Mucosa of rectum (tissue), 2 donors: ENCODE measurements at regions not wholly inside any gene's neighbourhood (a gene's known extent, or its start where the extent isn't known, plus 50 kb on each side); places are given as distances from the start of the nearest gene placed in this dataset.

Experiments used
- H3K27ac ChIP-seq, 2 donors: one replicate each; pipeline ENCODE4 v1.7.0; 2013; ENCODE audit warnings: inconsistent platforms in 2 of 2, low read depth in 2 of 2, low read length in 2 of 2
- H3K27me3 ChIP-seq, 2 donors: one replicate each; pipeline ENCODE4 v1.7.0; 2013; ENCODE audit warnings: low read length in 2 of 2; ENCODE audit not compliant: control insufficient read depth in 2 of 2, insufficient read depth in 2 of 2
- H3K36me3 ChIP-seq, 2 donors: one replicate each; pipeline ENCODE4 v1.7.0; 2013; ENCODE audit warnings: low read length in 2 of 2; ENCODE audit not compliant: control insufficient read depth in 2 of 2, insufficient read depth in 2 of 2
- H3K4me1 ChIP-seq, 2 donors: one replicate each; pipeline ENCODE4 v1.7.0; 2013; ENCODE audit warnings: low read length in 2 of 2, mild to moderate bottlenecking in 1 of 2; ENCODE audit not compliant: control insufficient read depth in 2 of 2, insufficient read depth in 2 of 2
- H3K4me3 ChIP-seq, 2 donors: one replicate each; pipeline ENCODE4 v1.7.0; 2013; ENCODE audit warnings: low read length in 2 of 2
- H3K9ac ChIP-seq, 2 donors: one replicate each; pipeline ENCODE4 v1.7.0; 2013; ENCODE audit warnings: low read length in 2 of 2, low read depth in 1 of 2, mild to moderate bottlenecking in 1 of 2
- H3K9me3 ChIP-seq, 2 donors: one replicate each; pipeline ENCODE4 v1.7.0; 2013; ENCODE audit warnings: low read length in 2 of 2; ENCODE audit not compliant: control insufficient read depth in 2 of 2
- donor health status: healthy.
- donor health status: Normal muscosa, but diverticular disease.

DNA sequence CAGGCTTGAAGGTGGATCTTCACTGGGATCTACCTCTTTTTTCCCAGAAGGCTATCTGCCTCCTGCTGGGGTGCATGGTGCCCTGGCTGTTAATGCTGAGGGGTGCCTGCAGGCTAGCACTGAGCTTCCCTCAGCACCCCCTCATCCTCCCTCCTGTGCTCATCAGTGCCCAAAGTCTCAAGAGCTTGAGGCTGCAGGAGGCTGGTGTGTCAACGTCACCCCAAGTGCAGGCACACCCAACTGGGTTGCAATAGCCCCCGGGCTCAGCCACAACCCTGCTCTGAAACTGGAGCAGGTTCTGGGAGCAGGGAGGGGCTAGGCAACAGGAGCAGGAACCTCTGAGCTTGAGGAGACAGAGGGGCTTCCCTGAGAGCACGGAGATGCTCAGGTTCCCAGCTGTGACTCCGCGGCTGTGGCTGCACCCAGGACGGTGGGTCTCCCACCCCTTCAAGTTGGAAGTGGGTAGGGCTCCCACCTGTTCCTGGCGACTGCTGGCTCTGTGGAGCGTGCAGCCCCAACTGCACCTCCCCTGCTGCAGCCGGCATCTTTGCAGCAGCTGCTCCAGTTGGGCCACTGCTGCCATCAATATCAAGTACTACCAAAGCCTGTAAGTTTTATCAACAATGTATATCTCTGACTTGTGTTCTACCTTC, 1266.6 kb upstream of the C9orf72 start:
- no peaks in the 10 kb centered on the region for H3K9me3 ChIP-seq
- no peak overlapping the region for H3K9ac ChIP-seq
- no peaks in the 10 kb centered on the region for H3K36me3 ChIP-seq
- no peaks in the 10 kb centered on the region for H3K27me3 ChIP-seq
- no peaks in the 10 kb centered on the region for H3K4me1 ChIP-seq
- H3K4me3 ChIP-seq: no peak overlapping the region
- H3K27ac ChIP-seq: no peak overlapping the region

DNA sequence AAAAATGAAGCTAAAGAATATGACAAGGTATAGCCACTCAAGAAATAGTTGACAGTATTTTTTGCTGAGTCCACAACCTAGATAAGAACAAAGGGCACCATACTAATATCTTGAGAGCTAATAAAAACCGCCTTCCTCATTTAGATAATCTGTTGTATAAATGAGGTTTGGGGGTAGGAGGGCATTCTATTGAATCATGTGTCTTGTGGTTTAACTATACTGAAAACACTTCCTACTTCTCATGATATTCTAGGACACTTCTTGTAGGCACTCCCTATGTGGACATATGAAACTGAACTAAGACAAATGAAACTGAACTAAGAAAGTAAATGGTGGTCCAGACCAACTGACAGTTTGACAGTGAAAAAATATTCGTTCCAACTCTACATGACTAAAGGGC, 1268.5 kb upstream of the C9orf72 start:
- no peaks in the 10 kb centered on the region for H3K9me3 ChIP-seq
- no peak overlapping the region for H3K27ac ChIP-seq
- H3K36me3 ChIP-seq: no peaks in the 10 kb centered on the region
- H3K27me3 ChIP-seq: no peaks in the 10 kb centered on the region
- no peak overlapping the region for H3K9ac ChIP-seq
- H3K4me1 ChIP-seq: no peaks in the 10 kb centered on the region
- H3K4me3 ChIP-seq: no peak overlapping the region

DNA sequence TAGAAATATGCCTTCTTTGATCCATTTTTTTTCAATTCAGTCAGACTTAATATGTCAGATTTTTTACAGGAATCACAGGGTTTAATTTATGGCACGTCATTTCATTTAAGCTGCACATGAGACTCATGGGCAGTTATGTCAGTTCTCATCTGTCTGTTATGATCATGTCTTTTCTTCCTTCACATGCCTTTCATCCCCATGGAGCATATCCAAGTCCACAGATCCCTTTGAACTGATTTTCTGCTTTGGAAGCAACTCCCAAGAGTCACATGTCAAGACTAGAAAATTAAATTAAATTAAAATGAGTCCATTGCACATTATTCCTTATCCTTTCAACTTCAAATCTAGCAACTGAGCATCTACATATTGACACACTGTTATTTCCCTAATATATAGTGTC, 1274.0 kb upstream of the C9orf72 start:
- Histone ChIP-seq H3K9me3 (no peaks in the 10 kb centered on the region), H3K27me3 (no peaks in the 10 kb centered on the region), H3K9ac (no peak overlapping the region), H3K27ac (no peak overlapping the region), H3K4me1 (no peaks in the 10 kb centered on the region), H3K36me3 (no peaks in the 10 kb centered on the region), H3K4me3 (no peak overlapping the region)

DNA sequence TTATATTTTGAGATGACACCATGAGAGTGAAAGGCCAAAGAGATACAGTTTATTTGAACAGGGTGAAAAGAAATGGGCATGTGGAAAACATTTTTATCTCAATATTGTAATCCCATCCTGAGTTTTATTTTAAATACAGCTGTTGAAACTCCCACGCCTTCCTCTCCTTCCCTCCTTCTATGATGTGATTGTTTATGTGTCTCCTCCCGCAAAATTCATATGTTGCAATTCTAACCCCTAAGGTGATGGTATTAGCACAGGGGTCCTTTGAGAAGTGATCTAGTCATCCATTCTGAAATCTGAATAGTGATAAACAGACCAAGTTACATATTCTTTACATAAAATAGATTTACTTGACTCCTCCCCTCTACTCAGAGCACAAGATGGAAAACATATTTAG, 1275.4 kb upstream of the C9orf72 start:
- H3K4me3 ChIP-seq: no peak overlapping the region
- no peak overlapping the region for H3K9ac ChIP-seq
- H3K27me3 ChIP-seq: no peaks in the 10 kb centered on the region
- no peaks in the 10 kb centered on the region for H3K9me3 ChIP-seq
- H3K36me3 ChIP-seq: no peaks in the 10 kb centered on the region
- no peak overlapping the region for H3K27ac ChIP-seq
- H3K4me1 ChIP-seq: no peaks in the 10 kb centered on the region

DNA sequence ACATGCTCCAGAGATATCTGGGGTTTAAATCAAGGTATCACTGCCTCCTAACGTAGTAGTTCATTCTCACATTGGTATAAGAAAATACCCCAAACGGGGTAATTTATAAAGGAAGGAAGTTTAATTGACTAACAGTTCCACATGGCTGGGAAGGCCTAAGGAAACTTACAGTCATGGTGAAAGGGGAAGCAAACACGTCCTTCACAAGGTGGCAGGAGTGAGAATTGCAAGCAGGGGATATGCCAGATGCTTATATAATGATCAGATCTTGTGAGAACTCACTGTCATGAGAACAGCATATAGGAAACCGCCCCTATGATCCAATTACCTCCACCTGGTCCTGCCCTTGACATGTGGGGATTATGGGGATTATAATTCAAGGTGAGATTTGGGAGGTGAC, 1280.2 kb upstream of the C9orf72 start:
- H3K36me3 ChIP-seq: no peaks in the 10 kb centered on the region
- H3K9ac ChIP-seq: no peak overlapping the region
- H3K4me3 ChIP-seq: no peak overlapping the region
- H3K27ac ChIP-seq: no peak overlapping the region
- no peaks in the 10 kb centered on the region for H3K4me1 ChIP-seq
- no peaks in the 10 kb centered on the region for H3K27me3 ChIP-seq
- no peaks in the 10 kb centered on the region for H3K9me3 ChIP-seq

DNA sequence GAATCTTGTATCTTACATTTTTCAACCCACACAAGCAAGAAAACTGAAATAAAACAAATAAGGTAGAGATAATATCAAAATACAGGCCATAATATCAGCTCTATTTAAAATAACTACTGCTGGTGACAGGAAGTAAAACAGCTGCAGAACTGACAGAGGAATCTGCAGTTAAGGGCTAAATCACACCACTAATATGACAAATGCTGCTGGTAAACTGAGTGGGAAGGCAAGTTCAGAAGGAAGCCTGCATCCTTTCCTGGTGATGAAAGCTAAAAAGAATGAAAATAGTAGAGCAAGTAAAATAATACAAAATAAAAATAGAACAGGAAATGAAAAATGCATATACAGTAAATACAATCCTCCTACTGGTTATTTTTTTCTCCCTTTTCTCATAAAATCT, 1293.7 kb upstream of the C9orf72 start:
- Histone ChIP-seq H3K4me3 (no peak overlapping the region), H3K27ac (no peak overlapping the region), H3K9me3 (no peaks in the 10 kb centered on the region), H3K9ac (no peak overlapping the region), H3K4me1 (no peaks in the 10 kb centered on the region), H3K27me3 (no peaks in the 10 kb centered on the region), H3K36me3 (no peaks in the 10 kb centered on the region)

DNA sequence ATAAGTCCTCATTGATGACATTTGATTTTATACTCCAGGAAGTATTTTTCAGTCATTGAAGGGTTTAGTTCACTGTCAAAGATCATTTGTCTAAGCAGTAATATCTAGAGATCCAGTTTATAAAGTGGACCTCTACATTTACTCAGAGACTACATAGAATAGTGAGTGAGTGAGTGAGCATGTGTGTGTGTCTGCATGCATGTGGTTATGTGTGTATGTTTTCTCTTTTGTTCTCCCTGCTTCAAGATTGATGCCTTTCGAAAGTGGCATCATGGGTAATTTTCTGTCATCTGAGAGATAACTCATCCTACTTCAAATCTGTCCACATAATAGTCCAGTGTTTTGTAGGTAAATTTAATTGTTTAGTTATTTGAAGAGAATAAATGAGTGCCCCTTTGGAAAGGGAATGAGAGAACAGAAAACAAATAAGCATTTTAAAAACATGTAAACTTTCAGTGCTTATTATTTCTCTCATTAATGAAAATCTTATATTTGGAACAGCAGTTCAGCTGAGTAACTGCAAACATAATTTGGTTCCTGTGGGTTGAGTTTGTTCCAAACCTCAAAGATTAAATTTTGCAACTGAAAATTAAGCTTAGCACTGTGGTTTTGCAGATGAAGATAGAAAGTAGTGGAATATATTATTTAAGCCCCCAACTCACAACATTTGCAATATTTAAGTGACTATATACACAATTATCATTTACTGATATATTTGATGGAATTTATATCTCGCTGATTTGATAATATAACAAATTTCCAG, 1295.1 kb upstream of the C9orf72 start:
- Histone ChIP-seq H3K9ac (no peak overlapping the region), H3K27ac (no peak overlapping the region), H3K36me3 (no peaks in the 10 kb centered on the region), H3K4me3 (no peak overlapping the region), H3K4me1 (no peaks in the 10 kb centered on the region), H3K9me3 (no peaks in the 10 kb centered on the region), H3K27me3 (no peaks in the 10 kb centered on the region)

DNA sequence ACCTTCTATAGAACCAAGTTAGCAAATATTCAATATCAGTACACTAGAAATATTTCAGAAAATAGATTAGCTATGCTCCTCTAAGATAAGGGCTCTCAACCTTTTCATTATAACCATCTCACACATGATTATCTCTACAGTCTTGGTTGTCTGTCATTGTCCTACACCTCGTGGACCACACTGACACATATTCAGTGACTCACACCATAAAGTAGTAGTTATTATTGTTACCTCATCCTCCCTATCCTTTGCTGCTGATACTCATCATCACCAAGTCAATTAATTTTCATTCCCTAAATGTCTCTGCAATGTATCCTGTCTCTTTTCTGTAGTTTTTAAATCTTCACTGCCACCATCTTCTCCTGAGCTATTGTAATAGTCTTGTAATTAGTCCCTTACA, 1309.2 kb upstream of the C9orf72 start:
- peaks cover 0 to 2% of the 10 kb centered on the region in 2 donors for H3K4me1 ChIP-seq
- H3K27me3 ChIP-seq: no peaks in the 10 kb centered on the region
- H3K36me3 ChIP-seq: no peaks in the 10 kb centered on the region
- no peaks in the 10 kb centered on the region for H3K9me3 ChIP-seq
- H3K9ac ChIP-seq: no peak overlapping the region
- H3K4me3 ChIP-seq: no peak overlapping the region
- no peak overlapping the region for H3K27ac ChIP-seq

DNA sequence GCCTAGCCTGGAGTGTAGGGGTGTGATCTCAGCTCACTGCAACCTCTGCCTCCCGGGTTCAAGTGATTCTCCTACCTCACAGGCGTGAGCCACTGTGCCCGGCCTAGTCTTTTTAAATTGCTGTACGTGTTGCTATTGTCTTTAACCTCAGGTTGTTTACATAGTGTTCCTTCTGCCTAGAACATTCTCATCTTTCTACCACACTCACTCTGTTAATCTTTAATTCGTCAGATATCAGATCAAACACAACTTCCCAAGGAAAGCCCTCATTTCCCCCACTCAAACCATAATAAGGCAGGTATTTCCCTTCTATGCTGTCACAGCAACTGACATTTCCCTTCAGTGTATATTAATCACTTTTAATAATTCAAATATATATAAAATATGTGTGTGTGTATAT, 1310.0 kb upstream of the C9orf72 start:
- Histone ChIP-seq H3K9me3 (no peaks in the 10 kb centered on the region), H3K4me3 (no peak overlapping the region), H3K27ac (no peak overlapping the region), H3K36me3 (no peaks in the 10 kb centered on the region), H3K9ac (no peak overlapping the region), H3K4me1 (peaks cover 0 to 2% of the 10 kb centered on the region in 2 donors), H3K27me3 (no peaks in the 10 kb centered on the region)

DNA sequence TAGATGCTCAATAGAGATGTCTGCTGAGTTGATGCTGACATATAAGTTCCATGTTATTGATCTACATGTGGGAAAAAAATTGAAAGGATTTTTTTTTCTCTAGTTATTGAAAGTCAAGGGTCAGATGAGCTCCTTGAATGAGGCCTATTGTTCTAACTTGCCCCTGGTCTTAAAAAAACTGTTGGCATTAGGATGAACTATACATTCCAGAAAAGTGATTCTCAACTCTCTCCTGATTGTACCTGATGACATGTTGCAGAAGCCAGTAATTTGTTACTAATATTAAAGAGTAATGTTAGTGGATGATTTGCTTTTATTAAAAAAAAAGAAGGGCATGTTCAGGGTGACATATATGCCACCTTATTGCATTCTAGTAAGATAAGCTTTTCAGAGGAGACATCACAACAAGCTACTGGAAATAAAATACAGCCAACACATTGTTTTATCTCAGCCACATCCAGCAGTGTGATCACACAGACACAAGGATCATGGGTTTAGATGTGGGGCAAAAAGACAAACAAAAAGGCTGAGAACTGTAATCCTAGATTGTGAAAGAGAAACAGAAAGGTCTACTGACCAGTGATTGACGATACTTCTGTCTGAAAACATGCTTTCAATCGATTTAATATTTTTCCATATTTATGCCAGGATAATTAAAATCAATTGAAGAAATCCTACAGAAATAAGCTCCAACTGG, 1314.1 kb upstream of the C9orf72 start:
- no peaks in the 10 kb centered on the region for H3K9me3 ChIP-seq
- no peak overlapping the region for H3K9ac ChIP-seq
- no peaks in the 10 kb centered on the region for H3K36me3 ChIP-seq

More for the DNA sequence above, 1314.1 kb upstream of the C9orf72 start:
- peaks cover 0 to 2% of the 10 kb centered on the region in 2 donors for H3K4me1 ChIP-seq
- no peak overlapping the region for H3K4me3 ChIP-seq
- H3K27me3 ChIP-seq: no peaks in the 10 kb centered on the region
- H3K27ac ChIP-seq: no peak overlapping the region
